Muscle layer of colon (tissue), 2 donors: ENCODE measurements at regions not wholly inside any gene's neighbourhood (a gene's known extent, or its start where the extent isn't known, plus 50 kb on each side); places are given as distances from the start of the nearest gene placed in this dataset.

Experiments used
- H3K27ac ChIP-seq: one replicate; pipeline ENCODE4 v1.7.0; 2013; ENCODE audit warnings: low read depth, mild to moderate bottlenecking, low read length, moderate library complexity
- H3K27me3 ChIP-seq, 2 donors: one replicate each; pipeline ENCODE4 v1.7.0; 2013; ENCODE audit warnings: low read length in 2 of 2, mild to moderate bottlenecking in 2 of 2; ENCODE audit not compliant: insufficient read depth in 2 of 2, control insufficient read depth in 1 of 2
- H3K36me3 ChIP-seq: one replicate; pipeline ENCODE4 v1.7.0; 2013; ENCODE audit warnings: mild to moderate bottlenecking, low read length; ENCODE audit not compliant: insufficient read depth
- H3K4me1 ChIP-seq: one replicate; pipeline ENCODE4 v1.7.0; 2013; ENCODE audit warnings: mild to moderate bottlenecking, low read length; ENCODE audit not compliant: insufficient read depth
- H3K4me3 ChIP-seq, 2 donors: one replicate each; pipeline ENCODE4 v1.7.0; 2013; ENCODE audit warnings: low read length in 2 of 2, low read depth in 1 of 2, mild to moderate bottlenecking in 1 of 2, moderate library complexity in 1 of 2
- H3K9ac ChIP-seq: one replicate; pipeline ENCODE4 v1.7.0; 2013; ENCODE audit warnings: low read length
- H3K9me3 ChIP-seq: one replicate; pipeline ENCODE4 v1.7.0; 2013; ENCODE audit warnings: mild to moderate bottlenecking, low read length
- donor health status: abdominal sarcoma.
- donor health status: Adenocarcinoma of cecum.

DNA sequence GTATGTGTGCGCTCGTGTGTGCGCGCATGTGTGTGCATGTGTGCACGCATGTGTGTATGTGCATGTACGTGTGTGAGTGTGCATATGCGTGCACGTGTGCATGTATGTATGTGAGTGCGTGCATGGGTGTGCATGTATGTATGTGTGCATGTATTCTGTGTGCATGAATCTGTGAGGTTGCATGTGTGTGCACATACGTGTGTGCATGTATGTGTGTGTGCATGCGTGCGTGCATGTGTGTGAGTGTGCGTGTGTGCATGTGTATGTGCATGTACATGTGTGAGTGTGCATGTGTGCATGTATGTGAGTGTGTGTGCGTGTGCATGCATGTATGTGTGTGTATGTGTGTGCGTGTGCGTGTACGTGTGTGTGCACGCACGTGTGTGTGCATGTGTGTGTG lies 241.5 kb downstream of the SHOX start:
- Histone ChIP-seq H3K36me3 (no peaks in the 10 kb centered on the region), H3K9ac (no peak overlapping the region), H3K9me3 (no peaks in the 10 kb centered on the region), H3K4me3 (no peak overlapping the region), H3K27me3 (peaks cover 0 to 4% of the 10 kb centered on the region in 2 donors), H3K4me1 (no peaks in the 10 kb centered on the region), H3K27ac (no peak overlapping the region)

GRCh38 chrX:871626-872025 lies 241.0 kb downstream of the SHOX start:
- H3K36me3 ChIP-seq: no peaks in the 10 kb centered on the region
- peaks cover 0 to 4% of the 10 kb centered on the region in 2 donors for H3K27me3 ChIP-seq
- no peak overlapping the region for H3K27ac ChIP-seq
- no peak overlapping the region for H3K9ac ChIP-seq
- no peak overlapping the region for H3K4me3 ChIP-seq
- no peaks in the 10 kb centered on the region for H3K4me1 ChIP-seq
- no peaks in the 10 kb centered on the region for H3K9me3 ChIP-seq

GRCh38 chrX:867966-868647 lies 237.5 kb downstream of the SHOX start:
- no peak overlapping the region for H3K27ac ChIP-seq
- no peaks in the 10 kb centered on the region for H3K36me3 ChIP-seq
- H3K27me3 ChIP-seq: peaks cover 0 to 4% of the 10 kb centered on the region in 2 donors
- no peaks in the 10 kb centered on the region for H3K9me3 ChIP-seq
- H3K4me1 ChIP-seq: no peaks in the 10 kb centered on the region
- H3K4me3 ChIP-seq: no peak overlapping the region
- H3K9ac ChIP-seq: no peak overlapping the region

- Histone ChIP-seq H3K27ac (no peak overlapping the region), H3K9ac (no peak overlapping the region), H3K9me3 (no peaks in the 10 kb centered on the region), H3K4me1 (no peaks in the 10 kb centered on the region), H3K27me3 (peaks cover 0 to 4% of the 10 kb centered on the region in 2 donors), H3K4me3 (no peak overlapping the region), H3K36me3 (no peaks in the 10 kb centered on the region)
Observed at GRCh38 chrX:867502-867901, 236.9 kb downstream of the SHOX start.

- no peak overlapping the region for H3K9ac ChIP-seq
- no peak overlapping the region for H3K4me3 ChIP-seq
- no peaks in the 10 kb centered on the region for H3K36me3 ChIP-seq
- no peak overlapping the region for H3K27ac ChIP-seq
- H3K4me1 ChIP-seq: no peaks in the 10 kb centered on the region
- H3K9me3 ChIP-seq: no peaks in the 10 kb centered on the region
- peaks cover 0 to 4% of the 10 kb centered on the region in 2 donors for H3K27me3 ChIP-seq
Observed at GRCh38 chrX:866441-866990, 235.9 kb downstream of the SHOX start.

GRCh38 chrX:865422-865821 lies 234.8 kb downstream of the SHOX start:
- Histone ChIP-seq H3K9ac (no peak overlapping the region), H3K4me3 (no peak overlapping the region), H3K27ac (no peak overlapping the region)

DNA sequence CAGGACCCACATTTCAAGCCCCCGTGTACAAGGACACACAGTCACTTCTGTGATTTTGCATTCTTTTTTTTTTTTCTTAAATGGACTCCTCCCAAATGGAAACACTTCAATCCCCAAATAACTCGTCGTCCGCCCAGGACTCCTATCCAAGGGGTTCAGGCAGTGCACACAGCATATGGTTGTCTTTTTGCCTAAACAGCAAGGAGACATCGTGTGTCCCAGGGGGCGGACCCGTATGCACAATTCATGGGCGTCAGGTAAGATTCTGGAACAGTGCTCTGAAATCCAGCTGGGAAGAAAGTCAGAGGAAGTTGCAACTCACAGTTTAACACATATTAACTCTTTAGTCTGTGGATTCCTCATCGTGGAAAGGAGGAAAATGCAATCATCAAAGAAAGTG lies 231.3 kb downstream of the SHOX start:
- H3K9ac ChIP-seq: no peak overlapping the region
- no peak overlapping the region for H3K4me3 ChIP-seq
- H3K27ac ChIP-seq: no peak overlapping the region
- H3K9me3 ChIP-seq: no peaks in the 10 kb centered on the region
- H3K36me3 ChIP-seq: no peaks in the 10 kb centered on the region
- no peaks in the 10 kb centered on the region for H3K4me1 ChIP-seq
- no peaks in the 10 kb centered on the region for H3K27me3 ChIP-seq

More at GRCh38 chrX:865422-865821, 234.8 kb downstream of the SHOX start:
- H3K4me1 ChIP-seq: no peaks in the 10 kb centered on the region
- peaks cover 0 to 4% of the 10 kb centered on the region in 2 donors for H3K27me3 ChIP-seq
- no peaks in the 10 kb centered on the region for H3K36me3 ChIP-seq
- no peaks in the 10 kb centered on the region for H3K9me3 ChIP-seq

DNA sequence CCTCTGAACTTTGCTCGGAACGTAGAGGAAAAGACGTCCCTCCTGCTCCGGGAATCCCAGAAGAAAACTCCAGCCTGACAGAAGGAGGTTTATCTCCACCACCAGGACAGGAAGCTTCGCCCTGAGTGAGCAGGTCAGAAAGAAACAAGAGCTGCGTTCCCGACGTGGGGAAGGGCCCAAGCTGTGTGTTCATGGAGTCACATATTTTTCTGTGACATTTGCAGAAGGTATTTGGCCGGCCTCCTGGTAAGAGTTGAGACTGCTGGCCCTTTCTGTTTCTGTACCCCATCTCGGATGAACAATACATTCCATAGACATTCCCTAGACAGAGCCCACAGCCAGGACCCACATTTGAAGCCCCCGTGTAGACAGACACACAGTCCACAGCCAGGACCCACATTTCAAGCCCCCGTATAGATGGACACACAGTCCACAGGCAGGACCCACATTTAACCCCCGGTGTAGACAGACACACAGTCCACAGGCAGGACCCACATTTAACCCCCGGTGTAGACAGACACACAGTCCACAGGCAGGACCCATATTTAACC lies 230.8 kb downstream of the SHOX start:
- Histone ChIP-seq H3K4me1 (no peaks in the 10 kb centered on the region), H3K9ac (no peak overlapping the region), H3K9me3 (no peaks in the 10 kb centered on the region), H3K27me3 (no peaks in the 10 kb centered on the region), H3K4me3 (no peak overlapping the region), H3K36me3 (no peaks in the 10 kb centered on the region), H3K27ac (no peak overlapping the region)

DNA sequence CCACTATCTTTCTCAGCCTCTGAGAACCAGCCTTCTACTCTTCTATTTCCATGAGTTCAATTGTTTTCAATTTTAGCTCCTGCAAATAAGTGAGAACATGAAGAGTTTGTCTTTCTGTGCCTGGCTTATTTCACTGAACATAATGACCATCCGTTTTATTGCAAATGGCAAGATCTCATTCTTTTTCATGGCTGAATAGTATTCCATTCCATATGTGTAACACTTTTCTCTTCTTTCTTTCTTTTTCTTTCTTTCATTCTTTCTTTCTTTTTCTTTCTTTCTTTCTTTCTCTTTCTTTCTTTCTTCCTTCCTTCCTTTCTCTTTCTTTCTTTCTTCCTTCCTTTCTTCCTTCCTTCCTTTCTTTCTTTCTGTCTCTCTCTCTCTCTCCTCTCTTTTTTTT lies 228.7 kb downstream of the SHOX start:
- no peak overlapping the region for H3K4me3 ChIP-seq
- no peaks in the 10 kb centered on the region for H3K4me1 ChIP-seq
- H3K27ac ChIP-seq: no peak overlapping the region
- H3K9me3 ChIP-seq: no peaks in the 10 kb centered on the region
- no peaks in the 10 kb centered on the region for H3K36me3 ChIP-seq
- H3K27me3 ChIP-seq: no peaks in the 10 kb centered on the region
- H3K9ac ChIP-seq: no peak overlapping the region

- no peaks in the 10 kb centered on the region for H3K36me3 ChIP-seq
- no peaks in the 10 kb centered on the region for H3K4me1 ChIP-seq
- no peak overlapping the region for H3K9ac ChIP-seq
- no peak overlapping the region for H3K27ac ChIP-seq
- no peaks in the 10 kb centered on the region for H3K27me3 ChIP-seq
- no peak overlapping the region for H3K4me3 ChIP-seq
- H3K9me3 ChIP-seq: no peaks in the 10 kb centered on the region
Observed at GRCh38 chrX:858542-859078, 228.0 kb downstream of the SHOX start.

- no peak overlapping the region for H3K4me3 ChIP-seq
- H3K27me3 ChIP-seq: no peaks in the 10 kb centered on the region
- no peak overlapping the region for H3K27ac ChIP-seq
- no peaks in the 10 kb centered on the region for H3K4me1 ChIP-seq
- no peaks in the 10 kb centered on the region for H3K9me3 ChIP-seq
- no peak overlapping the region for H3K9ac ChIP-seq
- no peaks in the 10 kb centered on the region for H3K36me3 ChIP-seq
Observed at GRCh38 chrX:857376-857775, 226.8 kb downstream of the SHOX start.
